ENCODE measurements at regions not wholly inside any gene's neighbourhood (a gene's known extent, or its start where the extent isn't known, plus 50 kb on each side); places are given as distances from the start of the nearest gene placed in this dataset.

DNA sequence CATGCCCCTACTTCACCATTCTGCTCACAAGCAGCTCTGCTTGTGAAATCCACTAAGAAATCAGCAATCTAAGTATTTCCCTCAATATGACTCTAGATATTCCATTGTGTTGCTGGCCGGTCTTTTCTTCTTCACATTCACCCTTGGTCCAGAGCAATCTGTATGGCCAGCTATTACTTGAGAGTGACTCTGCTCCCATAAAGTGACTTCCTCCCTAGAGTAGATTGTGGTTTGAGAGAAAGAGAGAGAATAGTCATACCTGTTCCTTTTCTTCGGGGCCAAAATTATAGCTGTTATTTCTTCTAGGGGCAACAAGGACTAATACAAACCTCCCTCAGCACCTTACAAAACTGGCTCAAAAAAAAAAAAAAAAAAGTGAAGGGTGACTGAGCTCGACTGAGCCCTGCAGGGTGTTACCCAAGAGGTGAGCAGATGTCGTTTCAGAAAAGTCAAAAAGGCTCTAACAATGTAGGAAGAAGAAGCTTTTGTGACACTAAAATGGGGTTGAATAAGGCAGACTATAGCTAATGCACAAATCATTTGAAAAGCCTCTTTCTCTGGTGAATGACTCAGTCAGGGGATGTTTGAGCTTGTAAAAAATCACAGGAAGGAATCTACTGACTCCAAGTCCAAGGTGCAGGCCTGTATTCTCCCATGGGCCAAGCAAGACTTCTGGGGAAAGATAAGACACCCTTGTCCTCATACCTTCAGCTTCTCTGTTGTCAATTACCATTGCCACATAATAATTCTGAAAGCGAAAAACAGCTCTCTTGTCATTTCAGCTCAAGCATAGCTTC, 161.0 kb upstream of the SLC24A5 start:
- TF ChIP-seq CTCF (IDR thresholded peaks at IDR 0.05), result no peak
- no peak for TF ChIP-seq ZFX (IDR thresholded peaks at IDR 0.05; ENCODE audit: borderline replicate concordance)

Measured in 22Rv1 (cell line).